Left renal cortex interstitium (tissue), 4 donors: ENCODE measurements at regions not wholly inside any gene's neighbourhood (a gene's known extent, or its start where the extent isn't known, plus 50 kb on each side); places are given as distances from the start of the nearest gene placed in this dataset.
"Not testable (repeated sequence)": the region's sequence is repeated elsewhere in the genome, so short reads cannot be mapped to it uniquely, and the experiment has no call there.

Experiments
- DNase-seq, 4 donors: peaks; one replicate each; pipeline ENCODE4 v3.0.0-alpha.2; 2013; ENCODE audit warnings: low read depth in 4 of 4, low spot score in 2 of 4, missing footprints in 1 of 4

- DNase-seq: not testable (repeated sequence)
Observed at GRCh38 chr5:7265776-7266175, 130.2 kb upstream of the ADCY2 start.

DNA sequence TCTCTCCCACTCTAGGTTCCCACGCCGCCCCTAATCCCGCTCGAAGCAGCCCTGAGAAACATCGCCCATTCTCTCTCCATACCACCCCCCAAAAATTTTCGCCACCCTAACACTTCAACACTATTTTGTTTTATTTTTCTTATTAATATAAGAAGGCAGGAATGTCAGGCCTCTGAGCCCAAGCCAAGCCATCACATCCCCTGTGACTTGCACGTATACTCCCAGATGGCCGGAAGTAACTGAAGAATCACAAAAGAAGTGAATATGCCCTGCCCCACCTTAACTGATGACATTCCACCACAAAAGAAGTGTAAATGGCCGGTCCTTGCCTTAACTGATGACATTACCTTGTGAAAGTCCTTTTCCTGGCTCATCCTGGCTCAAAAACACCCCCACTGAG, 127.2 kb upstream of the ADCY2 start:
- not testable (repeated sequence) for DNase-seq

- DNase-seq: no peak
Observed at GRCh38 chr5:7269591-7270274, 126.2 kb upstream of the ADCY2 start.

- no peak for DNase-seq
Observed at GRCh38 chr5:7271435-7272084, 124.4 kb upstream of the ADCY2 start.

DNA sequence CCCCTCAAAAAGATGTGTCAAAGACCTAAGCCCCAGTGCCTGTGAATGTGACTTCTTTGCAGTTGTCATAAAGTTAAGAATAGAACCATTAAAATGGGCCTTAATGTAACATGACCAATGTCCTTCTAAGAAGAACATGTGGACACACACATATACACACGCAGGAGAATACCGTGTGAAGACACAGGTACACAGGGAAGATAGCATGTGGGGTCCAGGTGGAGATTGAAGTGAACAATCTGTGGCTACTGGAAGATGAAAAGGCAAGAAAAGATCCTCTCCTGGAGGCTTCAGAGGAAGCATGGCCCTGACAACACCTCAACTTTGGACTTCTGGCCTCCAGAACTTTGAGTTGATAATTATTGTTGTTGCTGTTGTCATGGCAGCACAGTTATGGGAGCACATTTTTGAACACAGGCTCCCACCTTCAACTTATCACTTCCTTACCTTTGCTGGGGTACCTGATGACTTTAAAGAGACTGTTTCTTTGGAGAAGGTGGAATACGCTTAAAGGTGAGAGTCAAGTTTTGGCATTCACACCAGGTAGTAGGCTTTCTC, 123.5 kb upstream of the ADCY2 start:
- no peak for DNase-seq

- DNase-seq: no peak
Observed at GRCh38 chr5:7274203-7274602, 121.7 kb upstream of the ADCY2 start.

DNA sequence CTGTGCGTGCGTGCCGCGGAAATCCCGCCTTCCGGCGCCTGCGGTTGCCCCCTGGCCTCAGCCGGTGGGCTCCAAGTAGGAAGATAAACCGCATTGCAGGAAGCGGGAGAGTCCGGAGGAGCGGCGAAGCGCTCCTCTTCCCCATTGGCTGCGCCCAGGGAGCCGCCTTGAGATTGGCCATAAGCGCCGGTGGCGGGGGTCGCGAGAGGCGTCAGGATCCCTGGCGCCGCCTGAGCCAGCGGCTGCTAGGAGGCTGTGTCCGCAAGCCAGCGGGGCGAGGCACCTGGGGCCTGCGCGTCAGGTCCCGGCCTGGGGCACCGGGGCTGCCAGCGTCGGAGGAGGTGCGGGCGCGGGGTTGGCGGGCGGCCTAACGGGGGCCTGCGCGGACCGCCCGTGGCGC, 106.3 kb upstream of the ADCY2 start:
- DNase-seq: not testable (repeated sequence)

GRCh38 chr5:7297821-7298220, 98.1 kb upstream of the ADCY2 start:
- not testable (repeated sequence) for DNase-seq

DNA sequence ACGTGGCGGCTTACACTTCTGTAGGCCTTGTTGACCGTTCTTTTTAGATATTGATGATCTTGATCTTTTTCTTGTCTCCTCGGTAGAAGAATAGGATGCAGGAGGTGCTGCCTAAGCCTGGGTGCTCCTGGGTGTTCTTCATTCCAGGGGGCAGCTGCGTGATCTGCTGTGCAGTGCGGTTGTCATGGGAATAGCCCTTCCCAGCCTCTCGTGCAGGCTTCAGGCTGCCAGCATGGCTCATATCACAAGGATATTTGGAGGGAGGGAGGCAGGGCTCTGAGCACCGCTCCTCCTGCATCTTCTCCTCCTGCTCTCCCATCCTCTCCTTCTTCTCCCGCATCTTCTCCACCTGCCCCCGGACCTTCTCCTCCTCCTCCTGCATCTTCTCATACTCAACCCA, 96.2 kb upstream of the ADCY2 start:
- not testable (repeated sequence) for DNase-seq

DNA sequence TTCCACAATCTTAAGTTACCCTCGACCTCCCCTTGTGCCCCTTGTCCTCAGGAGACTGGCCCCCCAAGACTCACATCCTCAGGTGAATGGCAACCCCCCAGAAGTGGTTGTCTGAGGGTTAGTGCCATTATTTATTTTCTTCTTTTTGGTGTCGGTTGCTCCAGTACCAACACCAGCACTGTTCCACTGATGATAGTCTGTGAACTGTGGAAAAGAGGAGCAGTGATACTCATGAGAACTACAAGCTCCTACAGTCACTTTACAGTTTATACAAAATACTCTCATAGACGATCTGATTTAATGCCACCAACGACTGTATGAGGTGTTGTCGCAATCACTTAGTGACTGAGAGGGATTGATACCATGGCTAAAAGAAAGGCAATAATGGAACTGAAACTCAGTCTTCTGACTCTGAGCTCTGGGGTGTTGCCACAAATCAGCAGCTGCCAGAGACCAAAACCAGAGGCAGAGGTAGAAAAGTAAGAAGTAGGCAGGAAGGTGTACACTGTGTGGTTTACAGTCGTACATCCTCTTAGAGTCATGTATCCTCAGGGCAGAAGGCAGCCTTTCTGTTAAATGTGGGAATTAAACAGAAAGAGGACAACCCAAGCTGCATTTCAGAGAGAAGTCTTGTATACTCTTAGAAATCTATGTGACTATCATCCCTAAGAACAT, 90.8 kb upstream of the ADCY2 start:
- DNase-seq: not testable (repeated sequence)

DNA sequence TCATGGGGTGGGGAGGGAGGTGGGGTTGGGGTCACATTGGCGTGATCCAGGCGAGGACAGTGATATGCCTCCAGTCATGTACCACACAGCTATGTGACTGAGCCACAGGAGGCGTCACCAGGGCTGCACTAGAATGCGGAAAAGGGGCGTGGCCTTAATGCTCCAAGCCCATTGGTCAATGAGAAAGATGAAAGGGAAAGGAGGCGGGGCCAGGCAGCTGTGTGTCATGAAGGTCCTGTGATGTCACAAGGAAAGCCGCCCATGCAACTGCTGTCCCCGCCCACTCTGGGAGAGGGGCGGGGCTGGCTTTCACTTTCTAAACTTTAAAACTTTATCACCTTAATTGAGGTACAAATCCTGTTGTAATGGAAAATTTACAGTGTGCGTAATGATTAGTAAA, 89.4 kb upstream of the ADCY2 start:
- not testable (repeated sequence) for DNase-seq

GRCh38 chr5:7307709-7308108, 88.2 kb upstream of the ADCY2 start:
- not testable (repeated sequence) for DNase-seq

- DNase-seq: not testable (repeated sequence)
Observed at GRCh38 chr5:7309715-7310114, 86.2 kb upstream of the ADCY2 start.

- DNase-seq: not testable (repeated sequence)
Observed at GRCh38 chr5:7310656-7311055, 85.3 kb upstream of the ADCY2 start.

GRCh38 chr5:7315118-7315517, 80.8 kb upstream of the ADCY2 start:
- DNase-seq: no peak

DNA sequence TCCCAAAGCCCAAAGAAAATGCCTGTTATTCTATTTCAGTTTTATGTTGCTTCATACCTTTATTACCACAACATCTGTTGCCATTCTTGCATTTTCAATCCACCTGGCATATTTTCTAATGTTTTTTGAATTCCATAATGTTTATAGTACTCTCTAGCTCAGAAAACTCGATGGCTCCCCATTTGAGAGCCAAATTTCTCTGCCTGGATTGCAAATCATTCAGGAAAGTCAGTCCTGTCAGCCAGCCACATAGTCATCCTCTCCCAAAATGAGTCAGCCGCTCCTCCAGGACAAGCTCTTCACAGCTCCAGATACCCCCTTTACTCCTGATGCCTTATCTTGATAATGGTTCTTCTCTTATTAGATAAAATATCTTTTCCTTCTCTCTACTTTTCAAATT, 78.2 kb upstream of the ADCY2 start:
- DNase-seq: no peak

GRCh38 chr5:7320701-7321301, 75.1 kb upstream of the ADCY2 start:
- DNase-seq: no peak

GRCh38 chr5:7321724-7322123, 74.2 kb upstream of the ADCY2 start:
- DNase-seq: no peak

GRCh38 chr5:7324919-7325318, 71.0 kb upstream of the ADCY2 start:
- DNase-seq: no peak

- DNase-seq: no peak
Observed at GRCh38 chr5:7325975-7326913, 69.7 kb upstream of the ADCY2 start.
